Activated CD8-positive, alpha-beta T cell treated with anti-CD3 and anti-CD28 coated beads for 36 hours (primary cell): ENCODE measurements at regions not wholly inside any gene's neighbourhood (a gene's known extent, or its start where the extent isn't known, plus 50 kb on each side); places are given as distances from the start of the nearest gene placed in this dataset.

Source experiments
- ATAC-seq: fragments of 200-7000 bp; cut with Tn5 transposase; one replicate; pipeline ENCODE4 v1.10.0; 2021; ENCODE audit warnings: mild to moderate bottlenecking, moderate library complexity
- CTCF ChIA-PET: fragments of 350-600 bp; sonication (Branson Sonifier 250); formaldehyde crosslinking; loops from one replicate; lab custom pipeline; 2021; ENCODE audit warnings: antibody characterized with exemption; lab: Charles Lee
- POLR2A ChIA-PET: fragments of 350-600 bp; sonication (Branson Sonifier 250); formaldehyde crosslinking; loops from one replicate; lab custom pipeline; 2021; ENCODE audit warnings: antibody characterized with exemption; lab: Charles Lee
- DNase-seq: peaks from one replicate; pipeline ENCODE4 v3.0.0-alpha.2; 2020
- H3K27ac Mint-ChIP-seq: one replicate; pipeline ENCODE4 v1.8.0; 2021; ENCODE audit warnings: mild to moderate bottlenecking, mixed read lengths
- H3K27me3 Mint-ChIP-seq: one replicate; pipeline ENCODE4 v1.8.0; 2021; ENCODE audit warnings: mixed read lengths
- H3K36me3 Mint-ChIP-seq: one replicate; pipeline ENCODE4 v1.8.0; 2021; ENCODE audit warnings: low read depth, mixed read lengths
- H3K4me1 Mint-ChIP-seq: one replicate; pipeline ENCODE4 v1.8.0; 2021; ENCODE audit warnings: low read depth, mixed read lengths
- H3K4me3 Mint-ChIP-seq: one replicate; pipeline ENCODE4 v1.8.0; 2021; ENCODE audit warnings: mild to moderate bottlenecking, moderate library complexity, mixed read lengths
- H3K9me3 Mint-ChIP-seq: one replicate; pipeline ENCODE4 v1.8.0; 2021; ENCODE audit warnings: mixed read lengths
- intact Hi-C: fragments of 100-400 bp; cut with micrococcal nuclease; formaldehyde crosslinking; loops from one replicate; pipeline ENCODE4 v1.10.0; 2022
- TF ChIP-seq, protein P1 (sequence below): fragments of 200-600 bp; IDR thresholded peaks from one replicate; pipeline ENCODE4 v1.8.0; 2022; ENCODE audit warnings: antibody characterized with exemption, mild to moderate bottlenecking

DNA sequence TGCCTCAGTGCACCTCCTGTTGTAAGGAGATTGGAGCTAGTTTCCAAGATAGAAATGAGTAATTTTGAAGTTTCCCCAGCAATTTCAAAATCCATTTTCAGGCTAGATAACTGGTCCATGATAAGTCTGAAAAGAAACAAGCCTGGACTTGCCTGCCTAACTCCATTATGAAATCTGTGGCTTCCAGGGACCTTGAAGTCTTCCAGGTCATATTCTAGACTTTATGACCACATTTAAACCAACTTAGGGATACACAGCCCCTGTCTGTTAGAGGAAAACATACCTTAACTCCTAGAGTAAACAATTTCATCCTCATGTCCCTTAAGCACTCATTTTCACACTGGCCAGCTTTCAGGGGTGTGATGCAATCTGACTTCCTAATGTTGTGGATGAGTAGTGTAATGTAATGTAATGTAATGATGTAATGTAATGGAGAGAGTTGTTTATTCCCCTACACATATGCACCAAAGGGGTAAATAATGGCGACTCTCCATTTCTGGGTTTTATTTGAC, 96.7 kb upstream of the FAM20A start:
- intact Hi-C loops = no loop called here
- Mint-ChIP-seq H3K9me3 (no peaks in the 10 kb centered on the region), H3K36me3 (no peaks in the 10 kb centered on the region), H3K4me3 (no peak overlapping the region), H3K27me3 (peaks cover 3% of the 10 kb centered on the region), H3K4me1 (no peaks in the 10 kb centered on the region), H3K27ac (no peak overlapping the region)
- TF ChIP-seq, protein P1, sequence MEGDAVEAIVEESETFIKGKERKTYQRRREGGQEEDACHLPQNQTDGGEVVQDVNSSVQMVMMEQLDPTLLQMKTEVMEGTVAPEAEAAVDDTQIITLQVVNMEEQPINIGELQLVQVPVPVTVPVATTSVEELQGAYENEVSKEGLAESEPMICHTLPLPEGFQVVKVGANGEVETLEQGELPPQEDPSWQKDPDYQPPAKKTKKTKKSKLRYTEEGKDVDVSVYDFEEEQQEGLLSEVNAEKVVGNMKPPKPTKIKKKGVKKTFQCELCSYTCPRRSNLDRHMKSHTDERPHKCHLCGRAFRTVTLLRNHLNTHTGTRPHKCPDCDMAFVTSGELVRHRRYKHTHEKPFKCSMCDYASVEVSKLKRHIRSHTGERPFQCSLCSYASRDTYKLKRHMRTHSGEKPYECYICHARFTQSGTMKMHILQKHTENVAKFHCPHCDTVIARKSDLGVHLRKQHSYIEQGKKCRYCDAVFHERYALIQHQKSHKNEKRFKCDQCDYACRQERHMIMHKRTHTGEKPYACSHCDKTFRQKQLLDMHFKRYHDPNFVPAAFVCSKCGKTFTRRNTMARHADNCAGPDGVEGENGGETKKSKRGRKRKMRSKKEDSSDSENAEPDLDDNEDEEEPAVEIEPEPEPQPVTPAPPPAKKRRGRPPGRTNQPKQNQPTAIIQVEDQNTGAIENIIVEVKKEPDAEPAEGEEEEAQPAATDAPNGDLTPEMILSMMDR = no peak
- ChIA-PET CTCF (no interaction called here), POLR2A (interaction anchor here (0.7 kb wide), 1 partner anchor 9 kb away, joined by 3 read pairs; no protein-coding TSS in a partner anchor)
- DNase-seq (no peak), ATAC-seq (no peak)

GRCh38 chr17:68695659-68696058, 94.5 kb upstream of the FAM20A start:
- Mint-ChIP-seq H3K27ac (no peak overlapping the region), H3K27me3 (peaks cover 2% of the 10 kb centered on the region), H3K4me1 (no peaks in the 10 kb centered on the region), H3K9me3 (no peaks in the 10 kb centered on the region), H3K4me3 (no peak overlapping the region), H3K36me3 (no peaks in the 10 kb centered on the region)
- ChIA-PET POLR2A (no interaction called here), CTCF (no interaction called here)
- DNase-seq = no peak
- TF ChIP-seq, protein P1 = no peak
- no peak for ATAC-seq
- intact Hi-C loops = no loop called here

- no peak for DNase-seq
- TF ChIP-seq, protein P1 = no peak
- ChIA-PET CTCF (no interaction called here), POLR2A (no interaction called here)
- Mint-ChIP-seq H3K27me3 (peaks cover 2% of the 10 kb centered on the region), H3K9me3 (no peaks in the 10 kb centered on the region), H3K36me3 (no peaks in the 10 kb centered on the region), H3K27ac (no peak overlapping the region), H3K4me1 (no peaks in the 10 kb centered on the region), H3K4me3 (no peak overlapping the region)
- intact Hi-C loops = no loop called here
- ATAC-seq = no peak
These were observed 93.8 kb upstream of the FAM20A start for GRCh38 chr17:68694791-68695485.

- POLR2A ChIA-PET = no interaction called here
These were observed 92.7 kb upstream of the FAM20A start for GRCh38 chr17:68693896-68694295.

GRCh38 chr17:68693466-68693865, 92.3 kb upstream of the FAM20A start:
- H3K36me3 Mint-ChIP-seq = no peaks in the 10 kb centered on the region
- no peak overlapping the region for H3K27ac Mint-ChIP-seq
- POLR2A ChIA-PET = no interaction called here
- CTCF ChIA-PET = no interaction called here
- DNase-seq (no peak), ATAC-seq (no peak)
- no peak overlapping the region for H3K4me3 Mint-ChIP-seq
- intact Hi-C loops = no loop called here
- TF ChIP-seq, protein P1 = no peak
- peaks cover 2% of the 10 kb centered on the region for H3K27me3 Mint-ChIP-seq
- no peaks in the 10 kb centered on the region for H3K9me3 Mint-ChIP-seq
- H3K4me1 Mint-ChIP-seq = no peaks in the 10 kb centered on the region

More at GRCh38 chr17:68693896-68694295, 92.7 kb upstream of the FAM20A start:
- Mint-ChIP-seq H3K27ac (no peak overlapping the region), H3K9me3 (no peaks in the 10 kb centered on the region), H3K4me1 (no peaks in the 10 kb centered on the region), H3K4me3 (no peak overlapping the region), H3K36me3 (no peaks in the 10 kb centered on the region), H3K27me3 (peaks cover 2% of the 10 kb centered on the region)
- ATAC-seq (no peak), DNase-seq (no peak)
- intact Hi-C loops = no loop called here
- TF ChIP-seq, protein P1 = no peak
- CTCF ChIA-PET = no interaction called here
